H9 (cell line): ENCODE measurements at regions not wholly inside any gene's neighbourhood (a gene's known extent, or its start where the extent isn't known, plus 50 kb on each side); places are given as distances from the start of the nearest gene placed in this dataset.

Experiments used
- DNase-seq: peaks from one replicate; pipeline ENCODE4 v3.0.0-alpha.2; 2017
- H2AFZ ChIP-seq: one replicate; pipeline ENCODE4 v1.6.1; 2013; ENCODE audit warnings: mild to moderate bottlenecking, low read length, control low read depth, moderate library complexity
- H2AK5ac ChIP-seq: 2 replicates; pipeline ENCODE4 v1.6.1; 2013; ENCODE audit warnings: low read length, control low read depth, mixed read lengths; ENCODE audit not compliant: insufficient read length
- H2BK120ac ChIP-seq: one replicate; pipeline ENCODE4 v1.6.1; 2013; ENCODE audit warnings: low read depth, mild to moderate bottlenecking, low read length, control low read depth, inconsistent platforms; ENCODE audit not compliant: poor library complexity, severe bottlenecking
- H2BK12ac ChIP-seq: 2 replicates; pipeline ENCODE4 v1.6.1; 2013; ENCODE audit warnings: low read length, control low read depth, mixed read lengths, low read depth; ENCODE audit not compliant: insufficient read length
- H2BK15ac ChIP-seq: 2 replicates; pipeline ENCODE4 v1.6.1; 2013; ENCODE audit warnings: low read depth, low read length, control low read depth
- H2BK20ac ChIP-seq: one replicate; pipeline ENCODE4 v1.6.1; 2013; ENCODE audit warnings: low read depth, mild to moderate bottlenecking, low read length, control low read depth, inconsistent platforms; ENCODE audit not compliant: poor library complexity, severe bottlenecking
- H2BK5ac ChIP-seq: 2 replicates; pipeline ENCODE4 v1.6.1; 2013; ENCODE audit warnings: low read length, control low read depth, mixed read lengths; ENCODE audit not compliant: insufficient read length
- H3K14ac ChIP-seq: 2 replicates; pipeline ENCODE4 v1.6.1; 2013; ENCODE audit warnings: low read length, control low read depth; ENCODE audit not compliant: insufficient read depth
- H3K18ac ChIP-seq: 2 replicates; pipeline ENCODE4 v1.6.1; 2013; ENCODE audit warnings: low read depth, mild to moderate bottlenecking, mixed read lengths, low read length, control low read depth; ENCODE audit not compliant: insufficient read length
- H3K23ac ChIP-seq: 2 replicates; pipeline ENCODE4 v1.6.1; 2013; ENCODE audit warnings: low read length, control low read depth, mixed read lengths, low read depth; ENCODE audit not compliant: insufficient read length
- H3K23me2 ChIP-seq: 2 replicates; pipeline ENCODE4 v1.6.1; 2013; ENCODE audit warnings: low read depth, mild to moderate bottlenecking, mixed read lengths, low read length, control low read depth; ENCODE audit not compliant: insufficient read length, poor library complexity, severe bottlenecking
- H3K27ac ChIP-seq: 2 replicates; pipeline ENCODE4 v1.5.1; 2013; ENCODE audit warnings: low read length, control low read depth, mixed read lengths, low read depth; ENCODE audit not compliant: insufficient read length
- H3K27me3 ChIP-seq: 2 replicates; pipeline ENCODE4 v1.6.1; 2013; ENCODE audit warnings: low read length, control low read depth, inconsistent platforms; ENCODE audit not compliant: insufficient read depth
- H3K4ac ChIP-seq: 2 replicates; pipeline ENCODE4 v1.6.1; 2013; ENCODE audit warnings: low read depth, mild to moderate bottlenecking, control low read depth, inconsistent platforms, low read length, moderate library complexity
- H3K4me1 ChIP-seq: 2 replicates; pipeline ENCODE4 v1.6.1; 2013; ENCODE audit warnings: low read length, control low read depth, inconsistent platforms; ENCODE audit not compliant: insufficient read depth
- H3K4me2 ChIP-seq: 2 replicates; pipeline ENCODE4 v1.6.1; 2013; ENCODE audit warnings: low read length, control low read depth, mixed read lengths; ENCODE audit not compliant: insufficient read length, insufficient read depth
- H3K56ac ChIP-seq: 2 replicates; pipeline ENCODE4 v1.6.1; 2013; ENCODE audit warnings: low read depth, mild to moderate bottlenecking, mixed read lengths, low read length, control low read depth; ENCODE audit not compliant: insufficient read length
- H3K79me1 ChIP-seq: 2 replicates; pipeline ENCODE4 v1.6.1; 2013; ENCODE audit warnings: low read depth, mild to moderate bottlenecking, moderate library complexity, low read length, control low read depth, inconsistent platforms; ENCODE audit not compliant: insufficient read depth, poor library complexity, severe bottlenecking
- H3K79me2 ChIP-seq: 2 replicates; pipeline ENCODE4 v1.6.1; 2013; ENCODE audit warnings: low read length, control low read depth, inconsistent platforms; ENCODE audit not compliant: insufficient read depth
- H3K9ac ChIP-seq: 2 replicates; pipeline ENCODE4 v1.6.1; 2013; ENCODE audit warnings: low read length, control low read depth, mixed read lengths; ENCODE audit not compliant: insufficient read length; ENCODE audit errors: extremely low read depth
- H3K9me3 ChIP-seq: one replicate; pipeline ENCODE4 v1.6.1; 2013; ENCODE audit warnings: low read depth, low read length, inconsistent platforms; ENCODE audit not compliant: control insufficient read depth
- H3T11ph ChIP-seq: one replicate; pipeline ENCODE4 v1.6.1; 2013; ENCODE audit warnings: mild to moderate bottlenecking, low read length, control low read depth, inconsistent platforms
- H4K20me1 ChIP-seq: one replicate; pipeline ENCODE4 v1.6.1; 2013; ENCODE audit not compliant: control insufficient read depth, insufficient read length, insufficient read depth
- H4K5ac ChIP-seq: 2 replicates; pipeline ENCODE4 v1.6.1; 2013; ENCODE audit warnings: low read depth, mild to moderate bottlenecking, mixed read lengths, low read length, control low read depth; ENCODE audit not compliant: insufficient read length
- H4K8ac ChIP-seq: replicated peaks from 2 replicates; pipeline ENCODE4 v1.6.1; 2013; ENCODE audit warnings: low read length, control low read depth, mixed read lengths, low read depth; ENCODE audit not compliant: insufficient read length
- H4K91ac ChIP-seq: 2 replicates; pipeline ENCODE4 v1.6.1; 2013; ENCODE audit warnings: low read depth, mild to moderate bottlenecking, moderate library complexity, mixed read lengths, low read length, control low read depth; ENCODE audit not compliant: insufficient read length
- H3K27ac Mint-ChIP-seq, 3 experiments: 2 replicates in 2 of 3; 3 replicates in 1 of 3; pipeline ENCODE4 v1.8.0; 2020 to 2021; ENCODE audit warnings: mixed read lengths in 3 of 3, mild to moderate bottlenecking in 1 of 3, moderate library complexity in 1 of 3
- H3K27me3 Mint-ChIP-seq: 2 replicates; pipeline ENCODE4 v1.8.0; 2021; ENCODE audit warnings: low read depth, mild to moderate bottlenecking, moderate library complexity, mixed read lengths
- H3K36me3 Mint-ChIP-seq, 3 experiments: 2 replicates in 2 of 3; 3 replicates in 1 of 3; pipeline ENCODE4 v1.8.0; 2020 to 2021; ENCODE audit warnings: low read depth in 3 of 3, mixed read lengths in 3 of 3; ENCODE audit not compliant: insufficient read depth in 1 of 3
- H3K4me1 Mint-ChIP-seq, 2 experiments: 2 replicates each; pipeline ENCODE4 v1.8.0; 2020; ENCODE audit warnings: mixed read lengths in 2 of 2
- H3K4me3 Mint-ChIP-seq, 2 experiments: 2 replicates in 1 of 2; 3 replicates in 1 of 2; pipeline ENCODE4 v1.8.0; 2020 to 2021; ENCODE audit warnings: mild to moderate bottlenecking in 2 of 2, mixed read lengths in 2 of 2, moderate library complexity in 1 of 2
- H3K9me3 Mint-ChIP-seq, 2 experiments: 2 replicates in 1 of 2; 3 replicates in 1 of 2; pipeline ENCODE4 v1.8.0; 2020; ENCODE audit warnings: mild to moderate bottlenecking in 2 of 2, mixed read lengths in 2 of 2, moderate library complexity in 1 of 2
- WGBS: extraction: QIAGEN DNeasy Blood & Tissue Kit; methylation state at CpG from one replicate; pipeline ENCODE4 v1.1.7; 2013; ENCODE audit warnings: missing lambda C conversion rate, low lambda C conversion rate, mixed read lengths; ENCODE audit not compliant: insufficient read length; ENCODE audit errors: extremely low coverage; 5-methylcytosine and 5-hydroxymethylcytosine counted together
- TF ChIP-seq, protein P1 (sequence below): fragments of 200-600 bp; sonication (generic); conservative IDR thresholded peaks from 3 replicates; pipeline ENCODE4 v1.8.0; 2021; ENCODE audit warnings: antibody characterized with exemption, mild to moderate bottlenecking

DNA sequence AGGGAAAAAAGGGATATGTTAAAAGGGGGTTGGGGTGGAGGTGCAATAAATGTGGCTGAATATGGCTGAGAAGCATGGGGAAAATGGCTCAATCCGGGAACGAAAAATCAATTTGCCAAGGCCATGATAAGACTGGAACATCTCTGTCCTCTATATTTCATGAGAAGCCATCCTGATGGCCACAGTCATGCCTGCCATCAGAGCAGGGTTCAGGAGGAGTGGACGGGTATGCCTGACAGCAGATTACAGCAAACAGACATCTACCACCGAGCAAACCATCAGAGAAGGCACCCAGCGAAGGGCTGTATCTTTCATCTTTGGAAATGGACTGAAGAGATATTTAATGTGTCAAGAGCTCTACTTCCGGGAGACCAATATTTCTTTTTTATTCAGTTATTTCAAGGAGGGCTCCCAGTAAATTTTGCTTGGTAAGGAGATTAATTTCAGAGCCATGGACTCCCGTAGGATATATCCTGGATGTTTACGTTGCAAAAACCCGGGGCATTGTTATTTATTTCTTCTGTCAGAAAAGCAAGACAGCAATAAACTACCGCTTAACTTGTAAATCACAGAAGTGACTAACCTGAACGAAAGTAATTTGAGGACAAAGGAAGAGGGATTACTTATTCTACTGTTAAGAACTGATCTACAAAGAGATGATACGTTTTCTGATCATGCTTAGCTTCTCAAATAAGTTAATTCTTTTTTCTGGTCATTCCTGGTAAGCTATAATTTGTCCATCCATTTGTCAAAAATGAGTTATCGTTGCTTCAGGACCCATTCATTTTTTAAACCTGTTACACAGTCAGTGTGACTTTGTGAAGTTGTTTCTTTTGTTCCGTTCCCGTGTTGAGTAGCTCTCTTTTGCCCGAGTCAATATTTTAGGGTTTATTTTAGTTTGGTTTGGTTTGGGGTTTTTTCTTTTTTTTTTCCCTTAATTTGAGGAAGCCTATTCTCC lies 80.6 kb upstream of the CHD2 start:
- Histone ChIP-seq H3K27me3 (no peaks in the 10 kb centered on the region), H3K4me1 (peaks cover 26% of the 10 kb centered on the region), H3K4me2 (peak overlapping the region; percentile 89), H3K56ac (no peak overlapping the region), H2BK20ac (no peak overlapping the region), H3K79me2 (0 out of 2 replicates have a peak, but pooled peaks cover 1% of the 10 kb centered on the region), H3K18ac (no peak overlapping the region), H3K79me1 (no peaks in the 10 kb centered on the region), H2AFZ (peak overlapping the region; percentile 2), H4K8ac (no peak overlapping the region), H3K27ac (peak overlapping the region; percentile 27), H3K4ac (no peak overlapping the region), H3K14ac (no peak overlapping the region), H4K20me1 (no peaks in the 10 kb centered on the region), H3K23ac (no peak overlapping the region), H3T11ph (no peak overlapping the region), H2BK120ac (no peak overlapping the region), H2AK5ac (no peak overlapping the region), H4K5ac (no peak overlapping the region), H2BK12ac (no peak overlapping the region), H4K91ac (no peak overlapping the region), H3K9ac (no peak overlapping the region), H2BK5ac (no peak overlapping the region), H2BK15ac (no peak overlapping the region), H3K9me3 (no peaks in the 10 kb centered on the region), H3K23me2 (peaks cover 5% of the 10 kb centered on the region)
- H3K36me3 Mint-ChIP-seq, result no peaks in the 10 kb centered on the region
- no peak for DNase-seq
- H3K4me3 Mint-ChIP-seq, result peak overlapping the region; percentile 55 to 68
- TF ChIP-seq, protein P1, sequence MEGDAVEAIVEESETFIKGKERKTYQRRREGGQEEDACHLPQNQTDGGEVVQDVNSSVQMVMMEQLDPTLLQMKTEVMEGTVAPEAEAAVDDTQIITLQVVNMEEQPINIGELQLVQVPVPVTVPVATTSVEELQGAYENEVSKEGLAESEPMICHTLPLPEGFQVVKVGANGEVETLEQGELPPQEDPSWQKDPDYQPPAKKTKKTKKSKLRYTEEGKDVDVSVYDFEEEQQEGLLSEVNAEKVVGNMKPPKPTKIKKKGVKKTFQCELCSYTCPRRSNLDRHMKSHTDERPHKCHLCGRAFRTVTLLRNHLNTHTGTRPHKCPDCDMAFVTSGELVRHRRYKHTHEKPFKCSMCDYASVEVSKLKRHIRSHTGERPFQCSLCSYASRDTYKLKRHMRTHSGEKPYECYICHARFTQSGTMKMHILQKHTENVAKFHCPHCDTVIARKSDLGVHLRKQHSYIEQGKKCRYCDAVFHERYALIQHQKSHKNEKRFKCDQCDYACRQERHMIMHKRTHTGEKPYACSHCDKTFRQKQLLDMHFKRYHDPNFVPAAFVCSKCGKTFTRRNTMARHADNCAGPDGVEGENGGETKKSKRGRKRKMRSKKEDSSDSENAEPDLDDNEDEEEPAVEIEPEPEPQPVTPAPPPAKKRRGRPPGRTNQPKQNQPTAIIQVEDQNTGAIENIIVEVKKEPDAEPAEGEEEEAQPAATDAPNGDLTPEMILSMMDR, result no peak
- no peaks in the 10 kb centered on the region for H3K9me3 Mint-ChIP-seq
- peaks cover 1% of the 10 kb centered on the region; the same call in 1 of the 2 replicates for H3K27me3 Mint-ChIP-seq
- peak overlapping the region; percentile 97 for H3K27ac Mint-ChIP-seq
- WGBS, result no CpG with 5 or more reads among the region's 16 CpGs
- H3K4me1 Mint-ChIP-seq, result peaks cover 59 to 64% of the 10 kb centered on the region in 2 experiments
